HG03066 (cell line): ENCODE measurements at regions not wholly inside any gene's neighbourhood (a gene's known extent, or its start where the extent isn't known, plus 50 kb on each side); places are given as distances from the start of the nearest gene placed in this dataset.
"Not testable (repeated sequence)": the region's sequence is repeated elsewhere in the genome, so short reads cannot be mapped to it uniquely, and the experiment has no call there.

Experiments
- ATAC-seq: cut with Tn5 transposase; IDR thresholded peaks from one replicate; pipeline ENCODE4 v1.9.1; 2021; ENCODE audit warnings: low read depth; ENCODE audit not compliant: unreplicated experiment

- ATAC-seq = no peak
Measured at GRCh38 chr1:172717722-172718465, 59.0 kb downstream of the FASLG start.

GRCh38 chr1:172719066-172719627 lies 60.2 kb downstream of the FASLG start:
- ATAC-seq = no peak

- ATAC-seq = no peak
Measured at GRCh38 chr1:172719694-172720138, 60.8 kb downstream of the FASLG start.

- ATAC-seq = no peak
Measured at GRCh38 chr1:172720339-172720738, 61.4 kb downstream of the FASLG start.

GRCh38 chr1:172723251-172723650 lies 64.3 kb downstream of the FASLG start:
- no peak for ATAC-seq

DNA sequence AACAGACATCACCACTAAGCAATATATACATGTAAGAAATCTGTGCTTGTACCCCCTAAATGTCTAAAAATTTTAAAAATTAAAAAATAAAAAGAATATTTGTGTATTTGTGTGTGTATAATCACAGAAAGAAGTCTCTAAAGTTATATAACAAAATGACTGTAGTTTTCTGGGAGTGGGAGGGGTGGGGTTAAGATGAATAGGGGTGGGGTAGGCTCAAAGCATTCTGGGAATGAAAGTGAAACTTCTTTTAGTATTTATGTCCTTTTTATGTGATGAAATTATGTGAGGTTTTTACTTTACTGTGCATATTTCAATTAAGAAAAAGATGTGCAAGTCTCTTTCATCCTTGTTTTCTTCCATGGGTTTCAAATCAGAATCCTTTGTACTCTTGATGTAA lies 65.3 kb downstream of the FASLG start:
- no peak for ATAC-seq

GRCh38 chr1:172724765-172725613 lies 66.1 kb downstream of the FASLG start:
- ATAC-seq = peak; percentile 78

DNA sequence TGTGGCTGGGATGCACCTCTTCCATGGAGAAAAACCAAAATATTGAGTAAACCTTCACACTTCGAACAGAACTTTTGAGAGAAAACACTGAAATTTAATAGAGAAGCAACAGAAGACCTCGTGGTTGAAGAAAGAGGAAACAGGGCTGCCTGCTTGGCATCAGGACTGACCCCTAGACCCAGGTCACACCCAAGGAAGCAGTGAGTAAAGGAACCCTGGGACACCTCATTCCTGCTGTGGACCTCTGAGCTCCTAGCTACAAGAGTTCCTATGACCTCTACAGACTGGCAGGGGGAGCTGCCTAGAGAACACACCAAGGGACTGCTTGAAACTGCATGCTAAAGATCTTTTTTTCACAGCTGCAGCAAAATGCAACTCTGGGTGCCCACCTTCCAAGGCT lies 67.8 kb downstream of the FASLG start:
- ATAC-seq = no peak

- ATAC-seq = no peak
Measured at GRCh38 chr1:172727275-172727857, 68.5 kb downstream of the FASLG start.

- no peak for ATAC-seq
Measured at GRCh38 chr1:172727956-172728603, 69.2 kb downstream of the FASLG start.

DNA sequence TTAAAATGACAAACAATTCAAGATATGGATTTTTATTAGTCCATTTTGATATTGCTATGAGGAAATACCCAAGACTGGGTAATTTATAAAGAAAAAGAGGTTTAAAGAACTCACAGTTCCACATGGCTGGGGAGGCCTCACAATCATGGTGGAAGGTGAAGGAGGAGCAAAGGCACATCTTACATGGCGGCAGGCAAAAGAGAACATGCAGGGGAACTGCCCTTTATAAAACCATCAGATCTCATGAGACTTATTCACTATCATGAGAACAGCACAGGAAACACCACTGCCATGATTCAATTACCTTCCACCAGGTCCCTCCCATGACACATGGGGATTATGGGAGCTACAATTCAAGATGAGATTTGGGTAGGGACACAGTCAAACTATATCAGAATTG lies 69.8 kb downstream of the FASLG start:
- ATAC-seq = not testable (repeated sequence)

GRCh38 chr1:172732427-172732826 lies 73.5 kb downstream of the FASLG start:
- no peak for ATAC-seq

DNA sequence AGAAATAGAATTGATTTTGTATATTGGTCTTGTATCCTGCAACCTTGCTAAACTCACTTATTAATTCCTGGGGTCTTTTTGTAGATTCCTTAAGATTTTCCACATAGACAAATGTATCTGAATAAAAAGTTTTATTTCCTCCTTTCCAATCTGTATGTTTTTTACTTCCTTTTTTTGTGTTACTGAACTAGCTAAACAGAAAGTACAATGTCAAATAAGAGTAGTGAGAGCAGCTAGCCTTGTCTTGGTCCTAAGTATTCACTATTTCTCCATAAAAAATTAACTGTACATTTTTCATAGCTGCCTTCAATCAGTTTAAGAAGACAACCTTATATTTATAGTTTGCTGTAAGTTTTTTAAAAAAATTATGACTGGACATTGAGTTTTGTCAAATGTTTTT lies 74.9 kb downstream of the FASLG start:
- ATAC-seq = no peak

GRCh38 chr1:172738389-172738788 lies 79.5 kb downstream of the FASLG start:
- no peak for ATAC-seq

- no peak for ATAC-seq
Measured at GRCh38 chr1:172742599-172743500, 83.9 kb downstream of the FASLG start.

GRCh38 chr1:172745014-172745413 lies 86.1 kb downstream of the FASLG start:
- peak; percentile 59 for ATAC-seq

DNA sequence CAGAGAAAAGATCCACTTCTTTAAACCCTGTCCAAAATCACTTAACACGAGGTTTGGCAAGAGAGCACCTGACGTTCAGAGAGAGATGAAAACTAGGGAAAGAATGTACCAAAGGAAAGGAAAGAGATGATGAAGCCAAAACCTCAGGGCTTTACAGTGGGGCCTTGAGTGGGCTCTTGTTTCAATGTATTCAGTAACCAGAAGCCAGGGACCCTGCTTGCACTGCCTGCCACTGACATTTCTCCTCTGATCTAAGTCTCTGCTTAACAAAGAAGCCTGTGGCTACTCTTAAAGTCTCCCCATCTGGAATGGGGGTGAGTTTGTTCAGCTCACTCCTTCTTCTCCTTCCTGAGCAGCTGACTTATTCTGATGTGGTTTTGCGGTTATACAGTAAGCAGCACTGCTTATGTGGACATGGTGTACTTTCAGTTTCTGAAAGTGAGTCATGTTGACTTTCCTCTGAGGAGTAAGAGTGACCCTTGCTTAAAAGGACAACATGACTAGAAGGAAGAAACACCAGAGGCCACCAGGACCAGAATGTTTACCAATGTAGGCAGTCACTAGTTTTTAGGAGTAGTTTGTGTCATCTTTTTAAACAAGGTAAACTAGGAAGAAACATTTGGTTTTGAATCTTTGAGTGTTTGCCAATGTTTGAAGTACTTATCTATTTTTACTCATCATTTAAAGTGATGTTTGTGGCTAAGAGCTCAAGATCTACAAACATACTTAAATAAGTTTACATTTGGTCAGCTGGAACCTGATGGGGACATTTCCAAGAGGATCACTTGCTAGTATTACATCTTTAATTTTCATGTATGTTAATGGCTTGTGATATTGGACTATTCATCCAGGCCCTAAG lies 87.4 kb downstream of the FASLG start:
- ATAC-seq = peak; percentile 83

- no peak for ATAC-seq
Measured at GRCh38 chr1:172748201-172748600, 89.3 kb downstream of the FASLG start.

- ATAC-seq = no peak
Measured at GRCh38 chr1:172751683-172752082, 92.8 kb downstream of the FASLG start.
